OCI-LY1 (cell line): ENCODE measurements at regions not wholly inside any gene's neighbourhood (a gene's known extent, or its start where the extent isn't known, plus 50 kb on each side); places are given as distances from the start of the nearest gene placed in this dataset.
A peak's percentile ranks its signal among the peaks of the same experiment; 100 is the strongest.

Experiments used
- H2AFZ ChIP-seq: fragments of 200-600 bp; sonication (generic), shearing (Covaris generic); 2 replicates; pipeline ENCODE4 v1.6.0; 2014; ENCODE audit warnings: antibody characterized with exemption, mild to moderate bottlenecking, low read length
- H3F3A ChIP-seq: fragments of 200-600 bp; sonication (generic), shearing (Covaris generic); 2 replicates; pipeline ENCODE4 v1.6.0; 2014; ENCODE audit warnings: mild to moderate bottlenecking, antibody characterized with exemption, low read length, moderate library complexity; ENCODE audit not compliant: insufficient read depth
- H3K27ac ChIP-seq: fragments of 200-600 bp; sonication (generic); 2 replicates; pipeline ENCODE4 v1.5.1; 2014; ENCODE audit warnings: low read length, mixed run types, mild to moderate bottlenecking, low read depth; ENCODE audit not compliant: poor library complexity, severe bottlenecking
- H3K27me3 ChIP-seq: fragments of 200-600 bp; sonication (generic); 2 replicates; pipeline ENCODE4 v1.6.0; 2014; ENCODE audit warnings: antibody characterized with exemption, mild to moderate bottlenecking, low read length, moderate library complexity; ENCODE audit not compliant: insufficient read depth
- H3K36me3 ChIP-seq: fragments of 200-600 bp; sonication (generic); 2 replicates; pipeline ENCODE4 v1.6.1; 2014; ENCODE audit warnings: mild to moderate bottlenecking, antibody characterized with exemption, low read length, moderate library complexity, mixed read lengths; ENCODE audit not compliant: insufficient read depth
- H3K4me1 ChIP-seq: fragments of 200-600 bp; sonication (generic); 2 replicates; pipeline ENCODE4 v1.5.1; 2014; ENCODE audit warnings: mild to moderate bottlenecking, low read length, moderate library complexity; ENCODE audit not compliant: insufficient read depth, severe bottlenecking
- H3K4me2 ChIP-seq: fragments of 200-600 bp; sonication (generic), shearing (Covaris generic); 2 replicates; pipeline ENCODE4 v1.6.1; 2014; ENCODE audit warnings: low read length
- H3K4me3 ChIP-seq: fragments of 200-600 bp; sonication (generic); 2 replicates; pipeline ENCODE4 v1.5.1; 2014; ENCODE audit warnings: low read length, low read depth, mild to moderate bottlenecking, mixed read lengths; ENCODE audit not compliant: poor library complexity, severe bottlenecking
- H3K79me2 ChIP-seq: fragments of 200-600 bp; shearing (Covaris generic); 2 replicates; pipeline ENCODE4 v1.6.1; 2016; ENCODE audit warnings: mixed run types, low read length, mixed read lengths; ENCODE audit not compliant: insufficient read depth
- H3K9ac ChIP-seq: fragments of 200-600 bp; sonication (generic), shearing (Covaris generic); 2 replicates; pipeline ENCODE4 v1.6.1; 2014; ENCODE audit warnings: mild to moderate bottlenecking, low read length, mixed read lengths
- H3K9me2 ChIP-seq: fragments of 200-600 bp; sonication (generic), shearing (Covaris generic); 2 replicates; pipeline ENCODE4 v1.6.1; 2014; ENCODE audit warnings: low read depth, mild to moderate bottlenecking, low read length, mixed read lengths
- H3K9me3 ChIP-seq: fragments of 200-600 bp; shearing (Covaris generic); 2 replicates; pipeline ENCODE4 v1.6.1; 2014; ENCODE audit warnings: low read length, mixed read lengths
- H4K20me1 ChIP-seq: fragments of 200-600 bp; sonication (generic), shearing (Covaris generic); 2 replicates; pipeline ENCODE4 v1.6.0; 2016; ENCODE audit warnings: mild to moderate bottlenecking, low read length; ENCODE audit not compliant: insufficient read depth
- CTCF ChIP-seq: fragments of 200-600 bp; sonication (generic), shearing (Covaris generic); IDR thresholded peaks from 2 replicates; pipeline ENCODE4 v1.5.1; 2017; ENCODE audit warnings: mild to moderate bottlenecking, antibody characterized with exemption, low read length, moderate library complexity, mixed read lengths
- EZH2 ChIP-seq: fragments of 200-600 bp; sonication (generic), shearing (Covaris generic); IDR thresholded peaks from 2 replicates; pipeline ENCODE4 v1.8.0; 2017; ENCODE audit warnings: borderline replicate concordance, mixed run types, mild to moderate bottlenecking, antibody characterized with exemption, low read length, moderate library complexity, mixed read lengths

- Histone ChIP-seq H3K4me1 (peaks cover 13% of the 10 kb centered on the region), H3K79me2 (no peaks in the 10 kb centered on the region), H3K4me3 (peak overlapping the region; percentile 42), H3K9me3 (0 out of 2 replicates have a peak, but pooled peaks cover 2% of the 10 kb centered on the region), H3K36me3 (no peaks in the 10 kb centered on the region; the same call in 1 of the 2 replicates), H3K9ac (peak overlapping the region; percentile 11; the same call in 1 of the 2 replicates), H3K4me2 (peak overlapping the region; percentile 67), H3K27me3 (no peaks in the 10 kb centered on the region; the same call in 1 of the 2 replicates), H3K9me2 (no peaks in the 10 kb centered on the region), H3F3A (no peaks in the 10 kb centered on the region), H3K27ac (no peak overlapping the region), H2AFZ (no peak overlapping the region), H4K20me1 (no peaks in the 10 kb centered on the region)
- no peak for TF ChIP-seq CTCF
- no peak for TF ChIP-seq EZH2
These were observed 107.9 kb upstream of the LARP1 start for GRCh38 chr5:154647114-154647760.

- no peaks in the 10 kb centered on the region; the same call in 1 of the 2 replicates for H3K27me3 ChIP-seq
- H3K9me2 ChIP-seq: no peaks in the 10 kb centered on the region
- H3K79me2 ChIP-seq: no peaks in the 10 kb centered on the region
- no peak overlapping the region; the same call in 1 of the 2 replicates for H3K9ac ChIP-seq
- no peaks in the 10 kb centered on the region for H4K20me1 ChIP-seq
- no peak overlapping the region for H2AFZ ChIP-seq
- no peaks in the 10 kb centered on the region for H3F3A ChIP-seq
- H3K9me3 ChIP-seq: 0 out of 2 replicates have a peak, but pooled peaks cover 2% of the 10 kb centered on the region
- H3K27ac ChIP-seq: no peak overlapping the region
- TF ChIP-seq CTCF (no peak), EZH2 (no peak)
- peak overlapping the region; percentile 42 for H3K4me3 ChIP-seq
- peak overlapping the region; percentile 67 for H3K4me2 ChIP-seq
- peaks cover 13% of the 10 kb centered on the region for H3K4me1 ChIP-seq
- no peaks in the 10 kb centered on the region; the same call in 1 of the 2 replicates for H3K36me3 ChIP-seq
These were observed 108.4 kb upstream of the LARP1 start for GRCh38 chr5:154646745-154647113.

GRCh38 chr5:154644745-154645411, 110.3 kb upstream of the LARP1 start:
- Histone ChIP-seq H3F3A (no peaks in the 10 kb centered on the region), H2AFZ (no peak overlapping the region), H3K9me2 (no peaks in the 10 kb centered on the region), H3K9ac (no peak overlapping the region), H4K20me1 (no peaks in the 10 kb centered on the region), H3K79me2 (no peaks in the 10 kb centered on the region), H3K4me1 (peaks cover 13% of the 10 kb centered on the region), H3K27ac (no peak overlapping the region), H3K9me3 (0 out of 2 replicates have a peak, but pooled peaks cover 2% of the 10 kb centered on the region), H3K36me3 (no peaks in the 10 kb centered on the region; the same call in 1 of the 2 replicates), H3K27me3 (no peaks in the 10 kb centered on the region; the same call in 1 of the 2 replicates), H3K4me3 (no peak overlapping the region), H3K4me2 (no peak overlapping the region)
- no peak for TF ChIP-seq EZH2
